ENCODE measurements at regions not wholly inside any gene's neighbourhood (a gene's known extent, or its start where the extent isn't known, plus 50 kb on each side); places are given as distances from the start of the nearest gene placed in this dataset.

GRCh38 chr1:5448486-5448885 lies 543.7 kb downstream of the NPHP4 start:
- no peak for DNase-seq

GRCh38 chr1:5447503-5447960 lies 544.7 kb downstream of the NPHP4 start:
- no peak for DNase-seq

GRCh38 chr1:5444396-5444795 lies 547.8 kb downstream of the NPHP4 start:
- no peak for DNase-seq

- no peak for DNase-seq
These were observed 555.4 kb downstream of the NPHP4 start for GRCh38 chr1:5436808-5437207.

- DNase-seq = no peak
These were observed 556.8 kb downstream of the NPHP4 start for GRCh38 chr1:5435414-5435813.

- no peak for DNase-seq
These were observed 559.8 kb downstream of the NPHP4 start for GRCh38 chr1:5432436-5432835.

GRCh38 chr1:5430911-5431697 lies 561.1 kb downstream of the NPHP4 start:
- DNase-seq = no peak

GRCh38 chr1:5430136-5430535 lies 562.1 kb downstream of the NPHP4 start:
- DNase-seq = no peak

GRCh38 chr1:5428351-5428750 lies 563.9 kb downstream of the NPHP4 start:
- no peak for DNase-seq

- no peak for DNase-seq
These were observed 565.1 kb downstream of the NPHP4 start for GRCh38 chr1:5427026-5427613.

- DNase-seq = peak; percentile 33
These were observed 567.2 kb downstream of the NPHP4 start for GRCh38 chr1:5424802-5425703.

- peak; percentile 81 for DNase-seq
These were observed 569.1 kb downstream of the NPHP4 start for GRCh38 chr1:5423109-5423508.

- DNase-seq = no peak
These were observed 572.7 kb downstream of the NPHP4 start for GRCh38 chr1:5419501-5419900.

- DNase-seq = no peak
These were observed 575.7 kb downstream of the NPHP4 start for GRCh38 chr1:5416518-5416917.

GRCh38 chr1:5415606-5416005 lies 576.6 kb downstream of the NPHP4 start:
- DNase-seq = no peak

GRCh38 chr1:5410652-5411051 lies 581.6 kb downstream of the NPHP4 start:
- peak; percentile 66 for DNase-seq

- no peak for DNase-seq
These were observed 583.8 kb downstream of the NPHP4 start for GRCh38 chr1:5408401-5408800.

GRCh38 chr1:5405263-5405662 lies 587.0 kb downstream of the NPHP4 start:
- no peak for DNase-seq

- no peak for DNase-seq
These were observed 587.6 kb downstream of the NPHP4 start for GRCh38 chr1:5404412-5405203.

GRCh38 chr1:5403935-5404334 lies 588.3 kb downstream of the NPHP4 start:
- no peak for DNase-seq

- no peak for DNase-seq
These were observed 589.6 kb downstream of the NPHP4 start for GRCh38 chr1:5402618-5403017.

GRCh38 chr1:5399771-5400170 lies 592.5 kb downstream of the NPHP4 start:
- DNase-seq = no peak

GRCh38 chr1:5396593-5396992 lies 595.6 kb downstream of the NPHP4 start:
- DNase-seq = no peak

Measured in NCI-H1105 (cell line).